IMR-90 (cell line): ENCODE measurements at regions not wholly inside any gene's neighbourhood (a gene's known extent, or its start where the extent isn't known, plus 50 kb on each side); places are given as distances from the start of the nearest gene placed in this dataset.
A peak's percentile ranks its signal among the peaks of the same experiment; 100 is the strongest.

Experiments
- ATAC-seq: fragments of 200-7000 bp; cut with Tn5 transposase; 2 replicates; pipeline ENCODE4 v1.9.1; 2020; ENCODE audit warnings: low read depth, mild to moderate bottlenecking, moderate library complexity
- BruUV-seq: library from RNA; stranded (reverse); fragments of 400-500 nt; replicated peaks from 2 replicates; lab custom pipeline; 2021; lab: Mats Ljungman, UMichigan
- CTCF ChIA-PET: fragments of 300-600 bp; formaldehyde crosslinking; extraction: SDS; loops from one replicate; lab custom pipeline; 2021; ENCODE audit warnings: antibody characterized with exemption; lab: Yijun Ruan, JAX
- POLR2A ChIA-PET: fragments of 300-600 bp; sonication (Branson Sonifier 250); formaldehyde crosslinking; loops from one replicate; lab custom pipeline; 2022; ENCODE audit warnings: antibody characterized with exemption; ENCODE audit not compliant: unreplicated experiment; lab: Charles Lee
- DNase-seq: peaks from one replicate; pipeline ENCODE4 v3.0.0; 2013
- H2AFZ ChIP-seq: replicated peaks from 2 replicates; pipeline ENCODE3; 2013; ENCODE audit warnings: low read length, mild to moderate bottlenecking; ENCODE audit not compliant: poor library complexity
- H2AK5ac ChIP-seq: 2 replicates; pipeline ENCODE4 v1.6.1; 2013; ENCODE audit warnings: low read depth, low read length, inconsistent platforms
- H2AK9ac ChIP-seq: replicated peaks from 2 replicates; pipeline ENCODE3; 2013; ENCODE audit warnings: mild to moderate bottlenecking, low read depth, low read length, moderate library complexity; ENCODE audit not compliant: poor library complexity
- H2BK120ac ChIP-seq: 2 replicates; pipeline ENCODE4 v1.6.1; 2013; ENCODE audit warnings: low read depth, low read length, inconsistent platforms
- H2BK15ac ChIP-seq: 3 replicates; pipeline ENCODE4 v1.6.1; 2013; ENCODE audit warnings: low read depth, low read length, inconsistent platforms
- H2BK20ac ChIP-seq: 2 replicates; pipeline ENCODE4 v1.6.1; 2013; ENCODE audit warnings: low read depth, mild to moderate bottlenecking, inconsistent platforms, low read length, moderate library complexity
- H2BK5ac ChIP-seq: 2 replicates; pipeline ENCODE4 v1.6.1; 2013; ENCODE audit warnings: mild to moderate bottlenecking, low read depth, low read length, inconsistent platforms; ENCODE audit not compliant: poor library complexity, severe bottlenecking
- H3K14ac ChIP-seq: replicated peaks from 2 replicates; pipeline ENCODE4 v1.6.1; 2013; ENCODE audit warnings: low read depth, low read length, inconsistent platforms
- H3K18ac ChIP-seq: 2 replicates; pipeline ENCODE4 v1.6.1; 2013; ENCODE audit warnings: low read depth, low read length, control low read depth
- H3K23ac ChIP-seq: 2 replicates; pipeline ENCODE4 v1.6.1; 2013; ENCODE audit warnings: low read depth, low read length, inconsistent platforms
- H3K27ac ChIP-seq: 2 replicates; pipeline ENCODE4 v1.5.1; 2013; ENCODE audit warnings: mild to moderate bottlenecking, control low read depth, low read length; ENCODE audit not compliant: insufficient read depth
- H3K27me3 ChIP-seq: 2 replicates; pipeline ENCODE4 v1.6.1; 2013; ENCODE audit warnings: low read length; ENCODE audit not compliant: control insufficient read depth, insufficient read depth
- H3K36me3 ChIP-seq: 2 replicates; pipeline ENCODE4 v1.6.1; 2013; ENCODE audit warnings: low read length, mixed read lengths; ENCODE audit not compliant: control insufficient read depth, insufficient read depth
- H3K4ac ChIP-seq: 2 replicates; pipeline ENCODE4 v1.6.1; 2013; ENCODE audit warnings: low read depth, low read length, inconsistent platforms
- H3K4me1 ChIP-seq: 2 replicates; pipeline ENCODE4 v1.6.1; 2013; ENCODE audit warnings: low read length, mixed read lengths; ENCODE audit not compliant: control insufficient read depth, insufficient read depth
- H3K4me2 ChIP-seq: 2 replicates; pipeline ENCODE4 v1.6.1; 2013; ENCODE audit warnings: low read depth, mild to moderate bottlenecking, control low read depth, low read length, moderate library complexity
- H3K4me3 ChIP-seq: 2 replicates; pipeline ENCODE4 v1.5.1; 2013; ENCODE audit warnings: low read depth, mild to moderate bottlenecking, control low read depth, low read length, moderate library complexity; ENCODE audit not compliant: insufficient read depth
- H3K56ac ChIP-seq: 2 replicates; pipeline ENCODE4 v1.6.1; 2013; ENCODE audit warnings: low read length, inconsistent platforms; ENCODE audit not compliant: insufficient read depth; ENCODE audit errors: extremely low read depth
- H3K79me1 ChIP-seq, 2 experiments: 2 replicates each; pipeline ENCODE4 v1.6.1; 2013; ENCODE audit warnings: low read length in 2 of 2, inconsistent platforms in 1 of 2, low read depth in 1 of 2
- H3K9ac ChIP-seq: 2 replicates; pipeline ENCODE4 v1.6.1; 2013; ENCODE audit warnings: low read depth, low read length, control low read depth
- H3K9me1 ChIP-seq: 2 replicates; pipeline ENCODE4 v1.6.1; 2013; ENCODE audit warnings: low read length, inconsistent platforms; ENCODE audit not compliant: insufficient read depth
- H3K9me3 ChIP-seq: 2 replicates; pipeline ENCODE4 v1.6.1; 2013; ENCODE audit warnings: low read length; ENCODE audit not compliant: control insufficient read depth, insufficient read depth
- H4K20me1 ChIP-seq: 2 replicates; pipeline ENCODE4 v1.6.1; 2013; ENCODE audit warnings: low read length, inconsistent platforms; ENCODE audit not compliant: insufficient read depth
- H4K5ac ChIP-seq: 2 replicates; pipeline ENCODE4 v1.6.1; 2013; ENCODE audit warnings: mild to moderate bottlenecking, low read depth, low read length, control low read depth
- H4K8ac ChIP-seq, 2 experiments: 2 replicates each; pipeline ENCODE4 v1.6.1; 2013; ENCODE audit warnings: low read depth in 2 of 2, low read length in 2 of 2, control low read depth in 1 of 2, inconsistent platforms in 1 of 2
- H4K91ac ChIP-seq: 2 replicates; pipeline ENCODE4 v1.6.1; 2013; ENCODE audit warnings: low read depth, low read length, inconsistent platforms; ENCODE audit not compliant: insufficient read depth
- FOS ChIP-seq: fragments of 150-350 bp; IDR thresholded peaks from 2 replicates; pipeline ENCODE4 v1.6.1; 2016; ENCODE audit warnings: low read depth, low read length
- MAFK ChIP-seq: IDR thresholded peaks from 2 replicates; pipeline ENCODE4 v1.6.1; 2012; ENCODE audit warnings: low read depth, low read length, improper control_type of control experiment
- WGBS, 2 experiments: methylation state at CpG; one replicate each; pipeline versions ENCODE4 v1.1.5 to v1.1.7; 2013; ENCODE audit warnings: missing lambda C conversion rate in 2 of 2; ENCODE audit not compliant: insufficient read length in 1 of 2; ENCODE audit errors: extremely low coverage in 2 of 2; 5-methylcytosine and 5-hydroxymethylcytosine counted together
- dilution Hi-C: fragments of 300-500 bp; cut with HindIII; formaldehyde crosslinking; loops from one replicate; pipeline ENCODE4 v1.14.3; 2018; ENCODE audit warnings: low sequenced_read_pairs; ENCODE audit not compliant: unreplicated experiment
- in situ Hi-C: fragments of 300-500 bp; cut with MboI; formaldehyde crosslinking; loops from 3 replicates; pipeline ENCODE4 v1.14.3; 2019; ENCODE audit warnings: low sequenced_read_pairs, inconsistent platforms, mixed read lengths
- intact Hi-C: fragments of 100-400 bp; cut with micrococcal nuclease; formaldehyde crosslinking; loops from 2 replicates; pipeline ENCODE4 v1.10.0; 2022

- dilution Hi-C loops (no loop called here), intact Hi-C loops (no loop called here), in situ Hi-C loops (no loop called here)
- Histone ChIP-seq H3K18ac (no peak overlapping the region), H2BK15ac (no peak overlapping the region), H3K9me1 (no peaks in the 10 kb centered on the region), H4K5ac (no peak overlapping the region), H4K20me1 (no peaks in the 10 kb centered on the region), H4K91ac (no peak overlapping the region), H2BK120ac (no peak overlapping the region), H3K4me3 (no peak overlapping the region), H2AK5ac (no peak overlapping the region), H3K23ac (no peak overlapping the region), H3K56ac (no peak overlapping the region), H3K36me3 (no peaks in the 10 kb centered on the region), H2AFZ (no peak overlapping the region), H2BK20ac (no peak overlapping the region), H2BK5ac (no peak overlapping the region), H3K27ac (no peak overlapping the region), H3K4me1 (no peaks in the 10 kb centered on the region), H4K8ac (no peak overlapping the region), H3K4me2 (no peak overlapping the region), H3K9me3 (no peaks in the 10 kb centered on the region), H3K27me3 (no peaks in the 10 kb centered on the region), H2AK9ac (no peak overlapping the region), H3K4ac (no peak overlapping the region), H3K14ac (no peak overlapping the region), H3K9ac (no peak overlapping the region), H3K79me1 (no peaks in the 10 kb centered on the region)
- BruUV-seq: no TSS peak
- ATAC-seq: no peak
- TF ChIP-seq FOS: no peak
- 0 out of 2 replicates have a peak, but pooled peaks have one; percentile 14 for TF ChIP-seq MAFK
- WGBS, 2 experiments: no CpG with 5 or more reads among the region's 4 CpGs
- ChIA-PET CTCF (no interaction called here), POLR2A (no interaction called here)
- DNase-seq: no peak
Observed at GRCh38 chr4:124541652-124542420, 170.7 kb downstream of the ANKRD50 start.
